ENCODE measurements at regions not wholly inside any gene's neighbourhood (a gene's known extent, or its start where the extent isn't known, plus 50 kb on each side); places are given as distances from the start of the nearest gene placed in this dataset.

GRCh38 chr2:217186152-217186551 is 326.3 kb upstream of the TNP1 start:
- peak overlapping the region; percentile 29 to 84 for H3K27ac ChIP-seq
- no peak for TF ChIP-seq POLR2A (IDR thresholded peaks at IDR 0.05)
- TF ChIP-seq POLR2AphosphoS5 (IDR thresholded peaks at IDR 0.05), result no peak
- TF ChIP-seq CTCF (IDR thresholded peaks at IDR 0.05), result no peak
- intact Hi-C loops (cut with DNase I; ENCODE audit: low total_unique reads), result no loop called here
- DNase-seq (ENCODE audit: low spot score in 2 of 2), result no peak
- no peak overlapping the region for H3K4me3 ChIP-seq
- H3K4me1 ChIP-seq, result no peaks in the 10 kb centered on the region
- no peaks in the 10 kb centered on the region for H3K9me3 ChIP-seq
- H3K36me3 ChIP-seq, result no peaks in the 10 kb centered on the region
- H3K27me3 ChIP-seq, result no peaks in the 10 kb centered on the region

GRCh38 chr2:217185265-217185995 is 325.6 kb upstream of the TNP1 start:
- intact Hi-C loops (cut with DNase I; ENCODE audit: low total_unique reads), result no loop called here
- Histone ChIP-seq H3K27me3 (no peaks in the 10 kb centered on the region), H3K9me3 (no peaks in the 10 kb centered on the region), H3K4me3 (no peak overlapping the region), H3K4me1 (no peaks in the 10 kb centered on the region), H3K27ac (peak overlapping the region; percentile 29 to 84), H3K36me3 (no peaks in the 10 kb centered on the region)
- DNase-seq (ENCODE audit: low spot score in 2 of 2), result no peak
- TF ChIP-seq POLR2A (IDR thresholded peaks at IDR 0.05) (no peak), CTCF (IDR thresholded peaks at IDR 0.05) (no peak), POLR2AphosphoS5 (IDR thresholded peaks at IDR 0.05) (no peak)

- TF ChIP-seq POLR2A (IDR thresholded peaks at IDR 0.05), result no peak
- no peak for TF ChIP-seq CTCF (IDR thresholded peaks at IDR 0.05)
- TF ChIP-seq POLR2AphosphoS5 (IDR thresholded peaks at IDR 0.05), result no peak
- no peak overlapping the region for H3K4me3 ChIP-seq
- H3K27me3 ChIP-seq, result no peaks in the 10 kb centered on the region
- no peaks in the 10 kb centered on the region for H3K9me3 ChIP-seq
- no peak for DNase-seq (ENCODE audit: low spot score in 2 of 2)
- no peak overlapping the region for H3K27ac ChIP-seq
- intact Hi-C loops (cut with DNase I; ENCODE audit: low total_unique reads), result no loop called here
- no peaks in the 10 kb centered on the region for H3K36me3 ChIP-seq
- no peaks in the 10 kb centered on the region for H3K4me1 ChIP-seq
These were observed 324.4 kb upstream of the TNP1 start for GRCh38 chr2:217184242-217184641.

GRCh38 chr2:217183471-217183870 is 323.6 kb upstream of the TNP1 start:
- Histone ChIP-seq H3K27ac (no peak overlapping the region), H3K9me3 (no peaks in the 10 kb centered on the region), H3K4me3 (no peak overlapping the region), H3K36me3 (no peaks in the 10 kb centered on the region), H3K4me1 (no peaks in the 10 kb centered on the region), H3K27me3 (no peaks in the 10 kb centered on the region)
- TF ChIP-seq POLR2A (IDR thresholded peaks at IDR 0.05) (no peak), POLR2AphosphoS5 (IDR thresholded peaks at IDR 0.05) (no peak), CTCF (IDR thresholded peaks at IDR 0.05) (no peak)
- intact Hi-C loops (cut with DNase I; ENCODE audit: low total_unique reads), result no loop called here
- no peak for DNase-seq (ENCODE audit: low spot score in 2 of 2)

- Histone ChIP-seq H3K27ac (no peak overlapping the region), H3K36me3 (no peaks in the 10 kb centered on the region), H3K9me3 (no peaks in the 10 kb centered on the region), H3K27me3 (no peaks in the 10 kb centered on the region), H3K4me1 (no peaks in the 10 kb centered on the region), H3K4me3 (no peak overlapping the region)
- intact Hi-C loops (cut with DNase I; ENCODE audit: low total_unique reads), result no loop called here
- no peak for TF ChIP-seq POLR2AphosphoS5 (IDR thresholded peaks at IDR 0.05)
- TF ChIP-seq POLR2A (IDR thresholded peaks at IDR 0.05), result no peak
- TF ChIP-seq CTCF (IDR thresholded peaks at IDR 0.05), result no peak
- DNase-seq (ENCODE audit: low spot score in 2 of 2), result no peak
These were observed 323.1 kb upstream of the TNP1 start for GRCh38 chr2:217182926-217183325.
